Hepatocyte (in vitro differentiated cells): ENCODE measurements at regions not wholly inside any gene's neighbourhood (a gene's known extent, or its start where the extent isn't known, plus 50 kb on each side); places are given as distances from the start of the nearest gene placed in this dataset.

Experiments
- DNase-seq: peaks from one replicate; pipeline ENCODE4 v3.0.0-alpha.2; 2016; ENCODE audit warnings: low spot score
- H2AFZ ChIP-seq: fragments of 200-600 bp; sonication (generic); 2 replicates; pipeline ENCODE4 v1.6.0; 2016; ENCODE audit warnings: antibody characterized with exemption, mild to moderate bottlenecking
- H3K27ac ChIP-seq: fragments of 200-600 bp; sonication (generic); 2 replicates; pipeline ENCODE4 v1.5.1; 2016; ENCODE audit warnings: mild to moderate bottlenecking
- H3K27me3 ChIP-seq: fragments of 200-600 bp; sonication (generic); 2 replicates; pipeline ENCODE4 v1.6.1; 2016
- H3K36me3 ChIP-seq: fragments of 200-600 bp; sonication (generic); replicated peaks from 2 replicates; pipeline ENCODE4 v1.5.1; 2016; ENCODE audit warnings: low read depth; ENCODE audit not compliant: insufficient read depth
- H3K4me1 ChIP-seq: fragments of 200-600 bp; sonication (generic); 2 replicates; pipeline ENCODE4 v1.5.1; 2016; ENCODE audit warnings: mild to moderate bottlenecking, moderate library complexity; ENCODE audit not compliant: insufficient read depth
- H3K4me2 ChIP-seq: fragments of 200-600 bp; sonication (generic); 2 replicates; pipeline ENCODE4 v1.6.0; 2016
- H3K4me3 ChIP-seq: fragments of 200-600 bp; sonication (generic); 2 replicates; pipeline ENCODE4 v1.5.1; 2016; ENCODE audit warnings: mild to moderate bottlenecking
- H3K79me2 ChIP-seq: fragments of 200-600 bp; sonication (generic); 2 replicates; pipeline ENCODE4 v1.6.0; 2017; ENCODE audit warnings: mild to moderate bottlenecking
- H3K9me2 ChIP-seq: fragments of 200-600 bp; sonication (generic); replicated peaks from 2 replicates; pipeline ENCODE4 v1.6.0; 2017; ENCODE audit warnings: mild to moderate bottlenecking; ENCODE audit not compliant: insufficient read depth
- H3K9me3 ChIP-seq: fragments of 200-600 bp; sonication (generic); 2 replicates; pipeline ENCODE4 v1.5.1; 2016; ENCODE audit warnings: low read depth, mild to moderate bottlenecking
- H4K20me1 ChIP-seq: fragments of 200-600 bp; sonication (generic); 2 replicates; pipeline ENCODE4 v1.6.0; 2016; ENCODE audit warnings: mild to moderate bottlenecking; ENCODE audit not compliant: insufficient read depth, poor library complexity, severe bottlenecking
- CTCF ChIP-seq: fragments of 200-600 bp; sonication (generic); IDR thresholded peaks from 2 replicates; pipeline ENCODE4 v1.5.1; 2016; ENCODE audit warnings: antibody characterized with exemption, mild to moderate bottlenecking; ENCODE audit not compliant: poor library complexity
- EZH2 ChIP-seq: fragments of 200-600 bp; sonication (generic); IDR thresholded peaks from 2 replicates; pipeline ENCODE4 v1.6.1; 2016; ENCODE audit warnings: antibody characterized with exemption, mild to moderate bottlenecking, borderline replicate concordance
- EZH2phosphoT487 ChIP-seq: fragments of 200-600 bp; sonication (generic); IDR thresholded peaks from one replicate; pipeline ENCODE4 v1.6.1; 2018; ENCODE audit warnings: antibody characterized with exemption, mild to moderate bottlenecking, low read depth, moderate library complexity; ENCODE audit not compliant: unreplicated experiment, severe bottlenecking
- WGBS: methylation state at CpG from one replicate; pipeline ENCODE4 v1.1.6; 2016; ENCODE audit warnings: low lambda C conversion rate; ENCODE audit errors: missing lambda C conversion rate; 5-methylcytosine and 5-hydroxymethylcytosine counted together

GRCh38 chr3:68211637-68212036, 557.2 kb upstream of the SUCLG2 start:
- Histone ChIP-seq H3K9me2 (no peaks in the 10 kb centered on the region), H4K20me1 (no peaks in the 10 kb centered on the region), H3K4me3 (no peak overlapping the region), H3K36me3 (no peaks in the 10 kb centered on the region), H3K79me2 (no peaks in the 10 kb centered on the region), H3K27me3 (no peaks in the 10 kb centered on the region), H3K27ac (no peak overlapping the region), H3K4me2 (no peak overlapping the region), H2AFZ (no peak overlapping the region), H3K9me3 (no peaks in the 10 kb centered on the region), H3K4me1 (no peaks in the 10 kb centered on the region)
- 80% methylated on average over 1 of the region's 1 CpG for WGBS
- DNase-seq = no peak
- TF ChIP-seq CTCF = no peak

GRCh38 chr3:68210635-68211034, 556.2 kb upstream of the SUCLG2 start:
- Histone ChIP-seq H3K4me3 (no peak overlapping the region), H3K27ac (no peak overlapping the region), H3K27me3 (no peaks in the 10 kb centered on the region), H2AFZ (no peak overlapping the region), H3K9me3 (no peaks in the 10 kb centered on the region), H3K4me2 (no peak overlapping the region), H3K36me3 (no peaks in the 10 kb centered on the region), H3K4me1 (no peaks in the 10 kb centered on the region), H3K79me2 (no peaks in the 10 kb centered on the region), H4K20me1 (no peaks in the 10 kb centered on the region), H3K9me2 (no peaks in the 10 kb centered on the region)
- TF ChIP-seq EZH2 = no peak
- no peak for TF ChIP-seq CTCF
- no peak for TF ChIP-seq EZH2phosphoT487
- DNase-seq = no peak

- 91% methylated on average over 2 of the region's 2 CpGs for WGBS
Observed at GRCh38 chr3:68207327-68207726, 552.9 kb upstream of the SUCLG2 start.

More at GRCh38 chr3:68207327-68207726, 552.9 kb upstream of the SUCLG2 start:
- H3K4me2 ChIP-seq = no peak overlapping the region
- peaks cover 4% of the 10 kb centered on the region for H3K4me1 ChIP-seq
- no peak overlapping the region for H3K4me3 ChIP-seq
- TF ChIP-seq EZH2phosphoT487 (no peak), CTCF (no peak), EZH2 (no peak)
- DNase-seq = no peak
- no peak overlapping the region for H2AFZ ChIP-seq
- no peaks in the 10 kb centered on the region for H4K20me1 ChIP-seq
- no peak overlapping the region for H3K27ac ChIP-seq
- H3K27me3 ChIP-seq = no peaks in the 10 kb centered on the region
- no peaks in the 10 kb centered on the region for H3K79me2 ChIP-seq
- no peaks in the 10 kb centered on the region for H3K36me3 ChIP-seq
- no peaks in the 10 kb centered on the region for H3K9me2 ChIP-seq
- H3K9me3 ChIP-seq = peaks cover 6% of the 10 kb centered on the region
